DMS53 (cell line): ENCODE measurements at regions not wholly inside any gene's neighbourhood (a gene's known extent, or its start where the extent isn't known, plus 50 kb on each side); places are given as distances from the start of the nearest gene placed in this dataset.
A peak's percentile ranks its signal among the peaks of the same experiment; 100 is the strongest.

Source experiments
- DNase-seq: peaks from one replicate; lab custom pipeline; 2025; lab: John Stamatoyannopoulos, UW

- peak; percentile 68 for DNase-seq
Observed at GRCh38 chr3:191741847-191742350, 280.9 kb downstream of the PYDC2 start.

- no peak for DNase-seq
Observed at GRCh38 chr3:191743283-191743682, 282.3 kb downstream of the PYDC2 start.

GRCh38 chr3:191750618-191751017, 289.7 kb downstream of the PYDC2 start:
- no peak for DNase-seq

GRCh38 chr3:191753196-191753595, 292.2 kb downstream of the PYDC2 start:
- DNase-seq: no peak

GRCh38 chr3:191761906-191762305, 300.9 kb downstream of the PYDC2 start:
- peak; percentile 29 for DNase-seq

- peak; percentile 67 for DNase-seq
Observed at GRCh38 chr3:191762323-191762960, 301.5 kb downstream of the PYDC2 start.

GRCh38 chr3:191768421-191768820, 307.5 kb downstream of the PYDC2 start:
- DNase-seq: peak; percentile 5

- no peak for DNase-seq
Observed at GRCh38 chr3:191770541-191770940, 309.6 kb downstream of the PYDC2 start.

- DNase-seq: no peak
Observed at GRCh38 chr3:191774485-191774884, 313.5 kb downstream of the PYDC2 start.

- no peak for DNase-seq
Observed at GRCh38 chr3:191775451-191776233, 314.7 kb downstream of the PYDC2 start.

GRCh38 chr3:191781044-191781443, 320.1 kb downstream of the PYDC2 start:
- no peak for DNase-seq

- DNase-seq: no peak
Observed at GRCh38 chr3:191783024-191783423, 322.1 kb downstream of the PYDC2 start.

GRCh38 chr3:191790934-191791333, 330.0 kb downstream of the PYDC2 start:
- no peak for DNase-seq

- no peak for DNase-seq
Observed at GRCh38 chr3:191792580-191792979, 331.6 kb downstream of the PYDC2 start.

- no peak for DNase-seq
Observed at GRCh38 chr3:191795196-191795595, 334.2 kb downstream of the PYDC2 start.

GRCh38 chr3:191797271-191797670, 336.3 kb downstream of the PYDC2 start:
- DNase-seq: no peak

GRCh38 chr3:191802671-191803070, 341.7 kb downstream of the PYDC2 start:
- no peak for DNase-seq

- DNase-seq: no peak
Observed at GRCh38 chr3:191804935-191805334, 344.0 kb downstream of the PYDC2 start.

GRCh38 chr3:191808073-191808472, 347.1 kb downstream of the PYDC2 start:
- no peak for DNase-seq

- DNase-seq: no peak
Observed at GRCh38 chr3:191809326-191809949, 348.5 kb downstream of the PYDC2 start.

GRCh38 chr3:191813245-191813644, 352.3 kb downstream of the PYDC2 start:
- no peak for DNase-seq

- DNase-seq: no peak
Observed at GRCh38 chr3:191848818-191849217, 387.9 kb downstream of the PYDC2 start.

GRCh38 chr3:191859531-191859930, 398.6 kb downstream of the PYDC2 start:
- DNase-seq: no peak
